H9 (cell line): ENCODE measurements at regions not wholly inside any gene's neighbourhood (a gene's known extent, or its start where the extent isn't known, plus 50 kb on each side); places are given as distances from the start of the nearest gene placed in this dataset.

Source experiments
- DNase-seq: peaks from one replicate; pipeline ENCODE4 v3.0.0-alpha.2; 2017
- H2AFZ ChIP-seq: one replicate; pipeline ENCODE4 v1.6.1; 2013; ENCODE audit warnings: mild to moderate bottlenecking, low read length, control low read depth, moderate library complexity
- H2AK5ac ChIP-seq: 2 replicates; pipeline ENCODE4 v1.6.1; 2013; ENCODE audit warnings: low read length, control low read depth, mixed read lengths; ENCODE audit not compliant: insufficient read length
- H2BK120ac ChIP-seq: one replicate; pipeline ENCODE4 v1.6.1; 2013; ENCODE audit warnings: low read depth, mild to moderate bottlenecking, low read length, control low read depth, inconsistent platforms; ENCODE audit not compliant: poor library complexity, severe bottlenecking
- H2BK12ac ChIP-seq: 2 replicates; pipeline ENCODE4 v1.6.1; 2013; ENCODE audit warnings: low read length, control low read depth, mixed read lengths, low read depth; ENCODE audit not compliant: insufficient read length
- H2BK15ac ChIP-seq: 2 replicates; pipeline ENCODE4 v1.6.1; 2013; ENCODE audit warnings: low read depth, low read length, control low read depth
- H2BK20ac ChIP-seq: one replicate; pipeline ENCODE4 v1.6.1; 2013; ENCODE audit warnings: low read depth, mild to moderate bottlenecking, low read length, control low read depth, inconsistent platforms; ENCODE audit not compliant: poor library complexity, severe bottlenecking
- H2BK5ac ChIP-seq: 2 replicates; pipeline ENCODE4 v1.6.1; 2013; ENCODE audit warnings: low read length, control low read depth, mixed read lengths; ENCODE audit not compliant: insufficient read length
- H3K14ac ChIP-seq: 2 replicates; pipeline ENCODE4 v1.6.1; 2013; ENCODE audit warnings: low read length, control low read depth; ENCODE audit not compliant: insufficient read depth
- H3K18ac ChIP-seq: 2 replicates; pipeline ENCODE4 v1.6.1; 2013; ENCODE audit warnings: low read depth, mild to moderate bottlenecking, mixed read lengths, low read length, control low read depth; ENCODE audit not compliant: insufficient read length
- H3K23ac ChIP-seq: 2 replicates; pipeline ENCODE4 v1.6.1; 2013; ENCODE audit warnings: low read length, control low read depth, mixed read lengths, low read depth; ENCODE audit not compliant: insufficient read length
- H3K23me2 ChIP-seq: 2 replicates; pipeline ENCODE4 v1.6.1; 2013; ENCODE audit warnings: low read depth, mild to moderate bottlenecking, mixed read lengths, low read length, control low read depth; ENCODE audit not compliant: insufficient read length, poor library complexity, severe bottlenecking
- H3K27ac ChIP-seq: 2 replicates; pipeline ENCODE4 v1.5.1; 2013; ENCODE audit warnings: low read length, control low read depth, mixed read lengths, low read depth; ENCODE audit not compliant: insufficient read length
- H3K27me3 ChIP-seq: 2 replicates; pipeline ENCODE4 v1.6.1; 2013; ENCODE audit warnings: low read length, control low read depth, inconsistent platforms; ENCODE audit not compliant: insufficient read depth
- H3K4ac ChIP-seq: 2 replicates; pipeline ENCODE4 v1.6.1; 2013; ENCODE audit warnings: low read depth, mild to moderate bottlenecking, control low read depth, inconsistent platforms, low read length, moderate library complexity
- H3K4me1 ChIP-seq: 2 replicates; pipeline ENCODE4 v1.6.1; 2013; ENCODE audit warnings: low read length, control low read depth, inconsistent platforms; ENCODE audit not compliant: insufficient read depth
- H3K4me2 ChIP-seq: 2 replicates; pipeline ENCODE4 v1.6.1; 2013; ENCODE audit warnings: low read length, control low read depth, mixed read lengths; ENCODE audit not compliant: insufficient read length, insufficient read depth
- H3K56ac ChIP-seq: 2 replicates; pipeline ENCODE4 v1.6.1; 2013; ENCODE audit warnings: low read depth, mild to moderate bottlenecking, mixed read lengths, low read length, control low read depth; ENCODE audit not compliant: insufficient read length
- H3K79me1 ChIP-seq: 2 replicates; pipeline ENCODE4 v1.6.1; 2013; ENCODE audit warnings: low read depth, mild to moderate bottlenecking, moderate library complexity, low read length, control low read depth, inconsistent platforms; ENCODE audit not compliant: insufficient read depth, poor library complexity, severe bottlenecking
- H3K79me2 ChIP-seq: 2 replicates; pipeline ENCODE4 v1.6.1; 2013; ENCODE audit warnings: low read length, control low read depth, inconsistent platforms; ENCODE audit not compliant: insufficient read depth
- H3K9ac ChIP-seq: 2 replicates; pipeline ENCODE4 v1.6.1; 2013; ENCODE audit warnings: low read length, control low read depth, mixed read lengths; ENCODE audit not compliant: insufficient read length; ENCODE audit errors: extremely low read depth
- H3K9me3 ChIP-seq: one replicate; pipeline ENCODE4 v1.6.1; 2013; ENCODE audit warnings: low read depth, low read length, inconsistent platforms; ENCODE audit not compliant: control insufficient read depth
- H3T11ph ChIP-seq: one replicate; pipeline ENCODE4 v1.6.1; 2013; ENCODE audit warnings: mild to moderate bottlenecking, low read length, control low read depth, inconsistent platforms
- H4K20me1 ChIP-seq: one replicate; pipeline ENCODE4 v1.6.1; 2013; ENCODE audit not compliant: control insufficient read depth, insufficient read length, insufficient read depth
- H4K5ac ChIP-seq: 2 replicates; pipeline ENCODE4 v1.6.1; 2013; ENCODE audit warnings: low read depth, mild to moderate bottlenecking, mixed read lengths, low read length, control low read depth; ENCODE audit not compliant: insufficient read length
- H4K8ac ChIP-seq: replicated peaks from 2 replicates; pipeline ENCODE4 v1.6.1; 2013; ENCODE audit warnings: low read length, control low read depth, mixed read lengths, low read depth; ENCODE audit not compliant: insufficient read length
- H4K91ac ChIP-seq: 2 replicates; pipeline ENCODE4 v1.6.1; 2013; ENCODE audit warnings: low read depth, mild to moderate bottlenecking, moderate library complexity, mixed read lengths, low read length, control low read depth; ENCODE audit not compliant: insufficient read length
- H3K27ac Mint-ChIP-seq, 3 experiments: 2 replicates in 2 of 3; 3 replicates in 1 of 3; pipeline ENCODE4 v1.8.0; 2020 to 2021; ENCODE audit warnings: mixed read lengths in 3 of 3, mild to moderate bottlenecking in 1 of 3, moderate library complexity in 1 of 3
- H3K27me3 Mint-ChIP-seq: 2 replicates; pipeline ENCODE4 v1.8.0; 2021; ENCODE audit warnings: low read depth, mild to moderate bottlenecking, moderate library complexity, mixed read lengths
- H3K36me3 Mint-ChIP-seq, 3 experiments: 2 replicates in 2 of 3; 3 replicates in 1 of 3; pipeline ENCODE4 v1.8.0; 2020 to 2021; ENCODE audit warnings: low read depth in 3 of 3, mixed read lengths in 3 of 3; ENCODE audit not compliant: insufficient read depth in 1 of 3
- H3K4me1 Mint-ChIP-seq, 2 experiments: 2 replicates each; pipeline ENCODE4 v1.8.0; 2020; ENCODE audit warnings: mixed read lengths in 2 of 2
- H3K4me3 Mint-ChIP-seq, 2 experiments: 2 replicates in 1 of 2; 3 replicates in 1 of 2; pipeline ENCODE4 v1.8.0; 2020 to 2021; ENCODE audit warnings: mild to moderate bottlenecking in 2 of 2, mixed read lengths in 2 of 2, moderate library complexity in 1 of 2
- H3K9me3 Mint-ChIP-seq, 2 experiments: 2 replicates in 1 of 2; 3 replicates in 1 of 2; pipeline ENCODE4 v1.8.0; 2020; ENCODE audit warnings: mild to moderate bottlenecking in 2 of 2, mixed read lengths in 2 of 2, moderate library complexity in 1 of 2
- CTCF ChIP-seq: fragments of 200-600 bp; sonication (generic); conservative IDR thresholded peaks from 3 replicates; pipeline ENCODE4 v1.8.0; 2021; ENCODE audit warnings: antibody characterized with exemption, mild to moderate bottlenecking
- WGBS: extraction: QIAGEN DNeasy Blood & Tissue Kit; methylation state at CpG from one replicate; pipeline ENCODE4 v1.1.7; 2013; ENCODE audit warnings: missing lambda C conversion rate, low lambda C conversion rate, mixed read lengths; ENCODE audit not compliant: insufficient read length; ENCODE audit errors: extremely low coverage; 5-methylcytosine and 5-hydroxymethylcytosine counted together

DNA sequence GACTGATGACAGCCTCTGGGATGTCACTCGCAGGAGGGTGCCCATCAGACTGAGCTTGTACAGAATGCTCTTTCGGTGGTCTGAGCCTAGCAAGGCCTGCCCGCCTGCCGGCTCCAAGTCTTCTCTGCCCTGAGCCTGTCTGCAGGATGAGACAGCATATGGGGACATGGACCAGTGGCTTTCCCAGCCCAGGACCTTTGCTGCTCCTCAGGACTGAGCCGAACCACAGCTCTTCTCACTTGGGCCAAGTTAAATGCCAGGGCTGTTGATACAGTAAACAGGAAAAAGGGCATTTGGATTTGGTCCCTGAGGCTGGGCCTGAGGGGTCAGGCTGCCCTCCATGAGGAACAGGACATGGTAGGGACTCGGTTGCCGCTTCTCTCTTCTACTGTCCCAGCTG lies 64.3 kb upstream of the EPS8L3 start:
- H4K91ac ChIP-seq = no peak overlapping the region

More for the DNA sequence above, 64.3 kb upstream of the EPS8L3 start:
- Histone ChIP-seq H3K56ac (no peak overlapping the region), H3K4ac (no peak overlapping the region), H3K9me3 (peaks cover 4% of the 10 kb centered on the region), H2AK5ac (no peak overlapping the region), H3K4me1 (no peaks in the 10 kb centered on the region; the same call in 1 of the 2 replicates), H3K14ac (no peak overlapping the region), H2BK15ac (no peak overlapping the region), H3K79me1 (no peaks in the 10 kb centered on the region), H2BK20ac (no peak overlapping the region), H2BK5ac (no peak overlapping the region), H4K8ac (no peak overlapping the region), H3K23ac (no peak overlapping the region), H4K20me1 (no peaks in the 10 kb centered on the region), H3T11ph (no peak overlapping the region), H2BK120ac (no peak overlapping the region), H3K79me2 (no peaks in the 10 kb centered on the region), H3K23me2 (no peaks in the 10 kb centered on the region), H4K5ac (no peak overlapping the region), H3K9ac (no peak overlapping the region), H3K18ac (no peak overlapping the region), H2BK12ac (no peak overlapping the region), H3K27ac (no peak overlapping the region), H3K4me2 (no peak overlapping the region), H2AFZ (no peak overlapping the region), H3K27me3 (no peaks in the 10 kb centered on the region)
- Mint-ChIP-seq H3K9me3 (peaks cover 16% of the 10 kb centered on the region in 2 experiments), H3K36me3 (peaks cover 3 to 23% (median 12%) of the 10 kb centered on the region in 3 experiments; a peak in 6 of 7 replicates), H3K4me3 (no peak overlapping the region), H3K4me1 (peaks cover 30 to 37% of the 10 kb centered on the region in 2 experiments), H3K27me3 (peaks cover 2% of the 10 kb centered on the region; the same call in 1 of the 2 replicates), H3K27ac (no peak overlapping the region)
- no peak for TF ChIP-seq CTCF
- WGBS = no CpG with 5 or more reads among the region's 7 CpGs
- no peak for DNase-seq
